OCI-LY3 (cell line): ENCODE measurements at regions not wholly inside any gene's neighbourhood (a gene's known extent, or its start where the extent isn't known, plus 50 kb on each side); places are given as distances from the start of the nearest gene placed in this dataset.

Experiments used
- H2AFZ ChIP-seq: fragments of 200-600, 300-600 bp; shearing (Covaris generic); 2 replicates; pipeline ENCODE4 v1.6.0; 2014; ENCODE audit warnings: antibody characterized with exemption, low read depth, low read length
- H3K27ac ChIP-seq: fragments of 200-600, 300-600 bp; sonication (generic); 2 replicates; pipeline ENCODE4 v1.5.1; 2014; ENCODE audit warnings: mild to moderate bottlenecking, low read length, moderate library complexity, mixed read lengths
- H3K27me3 ChIP-seq: fragments of 200-600, 300-600 bp; sonication (generic); 2 replicates; pipeline ENCODE4 v1.6.1; 2014; ENCODE audit warnings: low read depth, low read length, mixed read lengths
- H3K36me3 ChIP-seq: fragments of 200-600, 300-600 bp; sonication (generic); replicated peaks from 2 replicates; pipeline ENCODE3; 2014; ENCODE audit warnings: low read depth, low read length, mixed read lengths
- H3K4me1 ChIP-seq: fragments of 300-600, 200-600 bp; sonication (generic); 2 replicates; pipeline ENCODE4 v1.6.1; 2014; ENCODE audit warnings: low read length, mixed read lengths
- H3K4me2 ChIP-seq: fragments of 200-600, 300-600 bp; sonication (generic); 2 replicates; pipeline ENCODE4 v1.6.1; 2014; ENCODE audit warnings: low read length, mixed read lengths
- H3K4me3 ChIP-seq: fragments of 300-600, 200-600 bp; sonication (generic); 2 replicates; pipeline ENCODE4 v1.5.1; 2014; ENCODE audit warnings: antibody characterized with exemption, mild to moderate bottlenecking, low read length, moderate library complexity
- H3K79me2 ChIP-seq: fragments of 300-600, 200-600 bp; shearing (Covaris generic); 2 replicates; pipeline ENCODE4 v1.6.1; 2014; ENCODE audit warnings: mild to moderate bottlenecking, low read length, mixed read lengths
- H3K9ac ChIP-seq: fragments of 300-600, 200-600 bp; shearing (Covaris generic); 2 replicates; pipeline ENCODE4 v1.6.0; 2014; ENCODE audit warnings: mild to moderate bottlenecking, low read length, moderate library complexity
- H3K9me3 ChIP-seq: fragments of 200-600, 300-600 bp; shearing (Covaris generic); 2 replicates; pipeline ENCODE4 v1.6.1; 2014; ENCODE audit warnings: low read length, mixed read lengths; ENCODE audit not compliant: insufficient read depth
- H4K20me1 ChIP-seq: fragments of 200-600, 300-600 bp; sonication (generic); 2 replicates; pipeline ENCODE4 v1.6.1; 2016; ENCODE audit warnings: low read length, mixed read lengths; ENCODE audit not compliant: insufficient read depth
- CTCF ChIP-seq: fragments of 200-600, 300-600 bp; sonication (generic); IDR thresholded peaks from 2 replicates; pipeline ENCODE4 v1.5.1; 2014; ENCODE audit warnings: antibody characterized with exemption, low read length, low read depth
- EZH2phosphoT487 ChIP-seq: fragments of 200-600 bp; shearing (Covaris generic); IDR thresholded peaks from 2 replicates; pipeline ENCODE4 v1.6.1; 2018; ENCODE audit warnings: antibody characterized with exemption, mixed run types, low read depth

DNA sequence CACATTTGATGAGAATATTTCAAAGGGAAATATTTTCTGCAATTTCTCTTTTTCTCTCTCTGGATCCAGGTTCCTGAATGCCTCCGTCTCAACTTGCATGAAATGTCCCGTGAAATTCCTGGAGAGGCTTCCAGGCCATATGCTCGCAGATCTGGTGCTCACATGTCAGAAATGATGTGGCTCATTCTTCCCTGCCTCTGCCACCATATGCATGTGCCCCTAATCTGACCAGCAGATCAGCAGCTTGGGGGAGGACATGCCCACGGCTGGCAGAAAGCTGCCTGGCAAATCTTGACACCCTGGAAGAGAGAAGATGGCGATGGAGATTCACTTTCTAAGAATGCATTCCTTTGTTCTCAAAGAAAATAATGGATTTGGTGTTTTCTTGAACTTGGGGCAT is 490.7 kb downstream of the RPS24 start:
- Histone ChIP-seq H3K27ac (no peak overlapping the region), H3K36me3 (no peaks in the 10 kb centered on the region)
- TF ChIP-seq CTCF, result no peak
- no peak for TF ChIP-seq EZH2phosphoT487

GRCh38 chr10:78524941-78525340 is 491.3 kb downstream of the RPS24 start:
- H3K9ac ChIP-seq, result no peak overlapping the region
- H3K9me3 ChIP-seq, result no peaks in the 10 kb centered on the region
- no peak overlapping the region for H3K27ac ChIP-seq
- no peak overlapping the region for H2AFZ ChIP-seq
- no peaks in the 10 kb centered on the region for H4K20me1 ChIP-seq
- H3K27me3 ChIP-seq, result no peaks in the 10 kb centered on the region
- no peak overlapping the region for H3K4me2 ChIP-seq
- H3K4me1 ChIP-seq, result no peaks in the 10 kb centered on the region
- H3K36me3 ChIP-seq, result no peaks in the 10 kb centered on the region
- no peak overlapping the region for H3K4me3 ChIP-seq
- H3K79me2 ChIP-seq, result no peaks in the 10 kb centered on the region
- TF ChIP-seq CTCF, result no peak
- no peak for TF ChIP-seq EZH2phosphoT487

More for the DNA sequence above, 490.7 kb downstream of the RPS24 start:
- no peak overlapping the region for H2AFZ ChIP-seq
- H3K27me3 ChIP-seq, result no peaks in the 10 kb centered on the region
- H3K4me3 ChIP-seq, result no peak overlapping the region
- no peaks in the 10 kb centered on the region for H3K4me1 ChIP-seq
- no peaks in the 10 kb centered on the region for H3K9me3 ChIP-seq
- no peaks in the 10 kb centered on the region for H4K20me1 ChIP-seq
- no peak overlapping the region for H3K4me2 ChIP-seq
- no peak overlapping the region for H3K9ac ChIP-seq
- no peaks in the 10 kb centered on the region for H3K79me2 ChIP-seq

GRCh38 chr10:78526347-78526746 is 492.7 kb downstream of the RPS24 start:
- TF ChIP-seq EZH2phosphoT487 (no peak), CTCF (no peak)
- Histone ChIP-seq H3K27ac (no peak overlapping the region), H3K36me3 (no peaks in the 10 kb centered on the region), H3K4me2 (no peak overlapping the region), H3K79me2 (no peaks in the 10 kb centered on the region), H4K20me1 (no peaks in the 10 kb centered on the region), H3K27me3 (peaks cover 2% of the 10 kb centered on the region; the same call in 1 of the 2 replicates), H3K9ac (no peak overlapping the region), H3K4me3 (no peak overlapping the region), H3K4me1 (no peaks in the 10 kb centered on the region), H3K9me3 (no peaks in the 10 kb centered on the region), H2AFZ (no peak overlapping the region)

- H3K27me3 ChIP-seq, result peaks cover 4% of the 10 kb centered on the region; the same call in 1 of the 2 replicates
- TF ChIP-seq EZH2phosphoT487 (no peak), CTCF (no peak)
- no peaks in the 10 kb centered on the region for H3K36me3 ChIP-seq
- peaks cover 2% of the 10 kb centered on the region for H3K4me1 ChIP-seq
- no peak overlapping the region for H3K4me2 ChIP-seq
- no peak overlapping the region for H3K9ac ChIP-seq
- no peak overlapping the region for H3K27ac ChIP-seq
- no peak overlapping the region for H2AFZ ChIP-seq
- no peak overlapping the region for H3K4me3 ChIP-seq
- no peaks in the 10 kb centered on the region for H4K20me1 ChIP-seq
- no peaks in the 10 kb centered on the region for H3K79me2 ChIP-seq
- H3K9me3 ChIP-seq, result no peaks in the 10 kb centered on the region
Measured at GRCh38 chr10:78527296-78527695, 493.6 kb downstream of the RPS24 start.
